ENCODE measurements at regions not wholly inside any gene's neighbourhood (a gene's known extent, or its start where the extent isn't known, plus 50 kb on each side); places are given as distances from the start of the nearest gene placed in this dataset.

GRCh38 chr13:74847966-74848365 lies 634.0 kb downstream of the TBC1D4 start:
- intact Hi-C loops (cut with DNase I) = no loop called here
- TF ChIP-seq POLR2A (IDR thresholded peaks at IDR 0.05) (no peak), CTCF (IDR thresholded peaks at IDR 0.05) (no peak)
- Histone ChIP-seq H3K36me3 (no peaks in the 10 kb centered on the region), H3K9me3 (no peaks in the 10 kb centered on the region), H3K4me1 (no peaks in the 10 kb centered on the region), H3K27ac (no peak overlapping the region), H3K4me3 (no peak overlapping the region), H3K27me3 (no peaks in the 10 kb centered on the region)
- ATAC-seq (no peak), DNase-seq (no peak)
- WGBS (ENCODE audit: insufficient coverage, low coverage, low lambda C conversion rate, missing lambda C conversion rate) = 73% methylated on average over 1 of the region's 1 CpG

GRCh38 chr13:74845806-74846205 lies 636.2 kb downstream of the TBC1D4 start:
- H3K36me3 ChIP-seq = no peaks in the 10 kb centered on the region
- no peaks in the 10 kb centered on the region for H3K27me3 ChIP-seq
- TF ChIP-seq CTCF (IDR thresholded peaks at IDR 0.05) (no peak), POLR2A (IDR thresholded peaks at IDR 0.05) (no peak)
- H3K27ac ChIP-seq = no peak overlapping the region
- ATAC-seq (no peak), DNase-seq (no peak)
- intact Hi-C loops (cut with DNase I) = no loop called here
- no peaks in the 10 kb centered on the region for H3K9me3 ChIP-seq
- H3K4me3 ChIP-seq = no peak overlapping the region
- H3K4me1 ChIP-seq = no peaks in the 10 kb centered on the region

GRCh38 chr13:74841651-74842050 lies 640.3 kb downstream of the TBC1D4 start:
- Histone ChIP-seq H3K4me1 (no peaks in the 10 kb centered on the region), H3K27me3 (no peaks in the 10 kb centered on the region), H3K27ac (no peak overlapping the region), H3K9me3 (no peaks in the 10 kb centered on the region), H3K4me3 (no peak overlapping the region), H3K36me3 (no peaks in the 10 kb centered on the region)
- TF ChIP-seq POLR2A (IDR thresholded peaks at IDR 0.05) (no peak), CTCF (IDR thresholded peaks at IDR 0.05) (no peak)
- intact Hi-C loops (cut with DNase I) = no loop called here
- WGBS (ENCODE audit: insufficient coverage, low coverage, low lambda C conversion rate, missing lambda C conversion rate) = 48% methylated on average over 4 of the region's 4 CpGs
- ATAC-seq (no peak), DNase-seq (no peak)

- DNase-seq (no peak), ATAC-seq (no peak)
- Histone ChIP-seq H3K27me3 (no peaks in the 10 kb centered on the region), H3K27ac (no peak overlapping the region), H3K4me1 (no peaks in the 10 kb centered on the region), H3K4me3 (no peak overlapping the region), H3K9me3 (no peaks in the 10 kb centered on the region), H3K36me3 (no peaks in the 10 kb centered on the region)
- intact Hi-C loops (cut with DNase I) = no loop called here
- no peak for TF ChIP-seq POLR2A (IDR thresholded peaks at IDR 0.05)
- TF ChIP-seq CTCF (IDR thresholded peaks at IDR 0.05) = no peak
- WGBS (ENCODE audit: insufficient coverage, low coverage, low lambda C conversion rate, missing lambda C conversion rate) = 45% methylated on average over 2 of the region's 2 CpGs
Observed at GRCh38 chr13:74841123-74841522, 640.8 kb downstream of the TBC1D4 start.

- ATAC-seq (no peak), DNase-seq (no peak)
- Histone ChIP-seq H3K4me1 (no peaks in the 10 kb centered on the region), H3K4me3 (no peak overlapping the region), H3K9me3 (no peaks in the 10 kb centered on the region), H3K36me3 (no peaks in the 10 kb centered on the region), H3K27me3 (no peaks in the 10 kb centered on the region), H3K27ac (no peak overlapping the region)
- TF ChIP-seq CTCF (IDR thresholded peaks at IDR 0.05) (no peak), POLR2A (IDR thresholded peaks at IDR 0.05) (no peak)
- intact Hi-C loops (cut with DNase I) = no loop called here
Observed at GRCh38 chr13:74839656-74840055, 642.3 kb downstream of the TBC1D4 start.
